Esophagus muscularis mucosa (tissue), 4 donors: ENCODE measurements at regions not wholly inside any gene's neighbourhood (a gene's known extent, or its start where the extent isn't known, plus 50 kb on each side); places are given as distances from the start of the nearest gene placed in this dataset.
"Not testable (repeated sequence)": the region's sequence is repeated elsewhere in the genome, so short reads cannot be mapped to it uniquely, and the experiment has no call there.

Experiments
- DNase-seq: peaks from one replicate; pipeline ENCODE4 v3.0.0-alpha.2; 2017; ENCODE audit errors: extremely low spot score
- H3K27ac ChIP-seq, 4 donors: fragments of 200-600 bp; sonication (generic); replicated peaks in 1 of 4; 1 replicate in 3 of 4; 2 replicates in 1 of 4; pipeline ENCODE4 v1.5.1; 2016 to 2019; ENCODE audit warnings: mild to moderate bottlenecking in 1 of 4
- H3K27me3 ChIP-seq, 4 donors: fragments of 200-600 bp; sonication (generic); one replicate each; pipeline versions ENCODE4 v1.5.1 to v1.6.0; 2016 to 2019
- H3K36me3 ChIP-seq, 4 donors: fragments of 200-600 bp; sonication (generic); one replicate each; pipeline ENCODE4 v1.5.1; 2016 to 2019
- H3K4me1 ChIP-seq, 4 donors: fragments of 200-600 bp; sonication (generic); one replicate each; pipeline ENCODE4 v1.5.1; 2016 to 2019
- H3K4me3 ChIP-seq, 4 donors: fragments of 200-600 bp; sonication (generic); 1 replicate in 2 of 4; 2 replicates in 2 of 4; pipeline ENCODE4 v1.5.1; 2016 to 2019; ENCODE audit warnings: mild to moderate bottlenecking in 4 of 4, moderate library complexity in 1 of 4
- H3K9me3 ChIP-seq, 4 donors: fragments of 200-600 bp; sonication (generic); 1 replicate in 3 of 4; 2 replicates in 1 of 4; pipeline ENCODE4 v1.5.1; 2016 to 2019
- CTCF ChIP-seq, 3 experiments: fragments of 200-600 bp in 2 of 3; fragments of 450-650 bp in 1 of 3; sonication (generic) in 2 of 3; IDR thresholded peaks; one replicate each; pipeline ENCODE4 v1.5.1; 2017 to 2019; ENCODE audit warnings: antibody characterized with exemption in 3 of 3, mild to moderate bottlenecking in 2 of 3, moderate library complexity in 1 of 3
- EP300 ChIP-seq: sonication (generic); formaldehyde crosslinking; IDR thresholded peaks from one replicate; pipeline ENCODE4 v1.6.1; 2017; ENCODE audit warnings: antibody characterized with exemption
- POLR2A ChIP-seq: fragments of 450-650 bp; IDR thresholded peaks from one replicate; pipeline ENCODE4 v1.6.1; 2017; ENCODE audit warnings: antibody characterized with exemption, moderate library complexity, mild to moderate bottlenecking, low read depth
- POLR2AphosphoS5 ChIP-seq, 2 donors: sonication (generic); formaldehyde crosslinking; IDR thresholded peaks; one replicate each; pipeline ENCODE4 v1.6.1; 2017; ENCODE audit warnings: antibody characterized with exemption in 2 of 2
- WGBS: methylation state at CpG from one replicate; pipeline ENCODE4 v1.1.5; 2018; 5-methylcytosine and 5-hydroxymethylcytosine counted together
- intact Hi-C: fragments of 100-400 bp; cut with DNase I; formaldehyde crosslinking; loops from one replicate; pipeline ENCODE4 v1.15.1; 2023

GRCh38 chr5:164504141-164504772 lies 998.8 kb downstream of the MAT2B start:
- DNase-seq: no peak
- Histone ChIP-seq H3K27me3 (no peaks in the 10 kb centered on the region), H3K36me3 (no peaks in the 10 kb centered on the region), H3K4me1 (no peaks in the 10 kb centered on the region), H3K9me3 (no peaks in the 10 kb centered on the region), H3K4me3 (no peak overlapping the region), H3K27ac (no peak overlapping the region)
- 31% methylated on average over 7 of the region's 7 CpGs for WGBS
- intact Hi-C loops: loop anchor here (2.0 to 5.0 kb wide), 2 partner anchors 489 to 942 kb away; no protein-coding TSS in a partner anchor
- TF ChIP-seq POLR2AphosphoS5 (IDR thresholded peaks at IDR 0.05): no peak
- peak; percentile 66 to 76 (median 70) for TF ChIP-seq CTCF (IDR thresholded peaks at IDR 0.05)

- Histone ChIP-seq H3K9me3 (no peaks in the 10 kb centered on the region), H3K36me3 (no peaks in the 10 kb centered on the region), H3K4me3 (no peak overlapping the region), H3K4me1 (no peaks in the 10 kb centered on the region), H3K27ac (no peak overlapping the region), H3K27me3 (no peaks in the 10 kb centered on the region)
- intact Hi-C loops: loop anchor here (2.0 kb wide), 1 partner anchor 491 kb away; no protein-coding TSS in a partner anchor
- TF ChIP-seq EP300 (no peak), CTCF (IDR thresholded peaks at IDR 0.05) (no peak), POLR2A (no peak), POLR2AphosphoS5 (IDR thresholded peaks at IDR 0.05) (no peak)
- no peak for DNase-seq
- WGBS: 80% methylated on average over 4 of the region's 4 CpGs
These were observed 1000.4 kb downstream of the MAT2B start for GRCh38 chr5:164505791-164506190.

GRCh38 chr5:164518067-164518740 lies 1012.8 kb downstream of the MAT2B start:
- Histone ChIP-seq H3K36me3 (no peaks in the 10 kb centered on the region), H3K27me3 (no peaks in the 10 kb centered on the region), H3K9me3 (no peaks in the 10 kb centered on the region), H3K27ac (no peak overlapping the region), H3K4me1 (no peaks in the 10 kb centered on the region), H3K4me3 (no peak overlapping the region)
- no peak for DNase-seq
- intact Hi-C loops: no loop called here
- no peak for TF ChIP-seq EP300
- TF ChIP-seq POLR2AphosphoS5 (IDR thresholded peaks at IDR 0.05): no peak
- TF ChIP-seq CTCF (IDR thresholded peaks at IDR 0.05): no peak
- no peak for TF ChIP-seq POLR2A
- WGBS: 43% methylated on average over 1 of the region's 1 CpG

GRCh38 chr5:164518741-164519080 lies 1013.3 kb downstream of the MAT2B start:
- WGBS: 92% methylated on average over 4 of the region's 4 CpGs
- no peak for DNase-seq
- H3K9me3 ChIP-seq: no peaks in the 10 kb centered on the region
- no peak overlapping the region for H3K4me3 ChIP-seq
- no peaks in the 10 kb centered on the region for H3K36me3 ChIP-seq
- TF ChIP-seq EP300: no peak
- no peak overlapping the region for H3K27ac ChIP-seq
- H3K27me3 ChIP-seq: no peaks in the 10 kb centered on the region
- intact Hi-C loops: no loop called here
- H3K4me1 ChIP-seq: no peaks in the 10 kb centered on the region

- H3K27me3 ChIP-seq: no peaks in the 10 kb centered on the region
- TF ChIP-seq POLR2AphosphoS5 (IDR thresholded peaks at IDR 0.05) (no peak), CTCF (IDR thresholded peaks at IDR 0.05) (no peak), POLR2A (no peak), EP300 (no peak)
- no peak overlapping the region for H3K27ac ChIP-seq
- no peak for DNase-seq
- H3K4me1 ChIP-seq: peaks cover 0 to 13% (median 10%) of the 10 kb centered on the region in 4 donors
- 38% methylated on average over 4 of the region's 4 CpGs for WGBS
- no peak overlapping the region for H3K4me3 ChIP-seq
- H3K36me3 ChIP-seq: no peaks in the 10 kb centered on the region
- intact Hi-C loops: no loop called here
- no peaks in the 10 kb centered on the region for H3K9me3 ChIP-seq
These were observed 1026.9 kb downstream of the MAT2B start for GRCh38 chr5:164532235-164532900.

- intact Hi-C loops, DNase-seq: not testable (repeated sequence)
- 98% methylated on average over 7 of the region's 7 CpGs for WGBS
These were observed 1028.0 kb downstream of the MAT2B start for GRCh38 chr5:164533426-164533825.

More at GRCh38 chr5:164533426-164533825, 1028.0 kb downstream of the MAT2B start:
- not testable (repeated sequence) for H3K36me3 ChIP-seq, H3K27me3 ChIP-seq, H3K9me3 ChIP-seq, H3K4me3 ChIP-seq, H3K27ac ChIP-seq
- H3K4me1 ChIP-seq: peaks cover 0 to 13% (median 10%) of the 10 kb centered on the region in 4 donors
